ENCODE measurements at regions not wholly inside any gene's neighbourhood (a gene's known extent, or its start where the extent isn't known, plus 50 kb on each side); places are given as distances from the start of the nearest gene placed in this dataset.

DNA sequence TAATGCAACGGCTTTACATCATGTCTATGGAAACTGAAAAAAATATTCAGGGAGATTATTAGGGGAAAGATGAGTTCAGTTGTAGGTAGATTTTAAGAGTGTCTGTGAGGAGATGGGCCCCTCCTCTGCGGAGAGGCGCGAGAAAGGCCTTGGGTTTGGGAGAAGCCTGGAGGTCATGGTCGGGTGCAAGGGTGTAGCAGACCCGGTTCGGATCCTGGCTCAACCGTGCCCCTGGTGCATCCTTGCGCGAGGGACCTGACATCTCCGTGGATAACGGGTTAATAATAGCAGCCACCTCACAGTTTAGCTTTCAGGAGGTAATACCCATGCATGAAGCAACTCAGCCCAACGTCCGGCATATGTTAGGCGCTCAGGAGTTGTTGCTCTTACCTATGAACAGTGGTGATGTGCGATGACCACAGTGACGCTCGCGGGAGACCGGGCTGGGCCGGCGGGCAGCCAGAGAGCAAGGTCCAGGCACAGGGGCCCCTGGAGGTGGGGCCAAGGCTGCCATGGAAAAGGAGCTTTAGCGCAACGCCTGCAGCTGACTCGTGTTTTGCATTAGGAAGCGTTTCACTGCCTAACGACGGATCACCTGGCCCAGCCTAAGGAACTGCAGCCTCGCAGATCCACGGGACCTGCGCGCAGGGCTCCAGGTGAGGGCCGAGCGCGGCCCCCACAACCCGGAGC lies 146.4 kb upstream of the ARID1B start:
- no peaks in the 10 kb centered on the region for H3K27me3 ChIP-seq
- H3K36me3 ChIP-seq, result no peaks in the 10 kb centered on the region
- H3K4me3 ChIP-seq, result no peak overlapping the region
- no peak for TF ChIP-seq POLR2A (IDR thresholded peaks at IDR 0.05)
- TF ChIP-seq, protein P1, sequence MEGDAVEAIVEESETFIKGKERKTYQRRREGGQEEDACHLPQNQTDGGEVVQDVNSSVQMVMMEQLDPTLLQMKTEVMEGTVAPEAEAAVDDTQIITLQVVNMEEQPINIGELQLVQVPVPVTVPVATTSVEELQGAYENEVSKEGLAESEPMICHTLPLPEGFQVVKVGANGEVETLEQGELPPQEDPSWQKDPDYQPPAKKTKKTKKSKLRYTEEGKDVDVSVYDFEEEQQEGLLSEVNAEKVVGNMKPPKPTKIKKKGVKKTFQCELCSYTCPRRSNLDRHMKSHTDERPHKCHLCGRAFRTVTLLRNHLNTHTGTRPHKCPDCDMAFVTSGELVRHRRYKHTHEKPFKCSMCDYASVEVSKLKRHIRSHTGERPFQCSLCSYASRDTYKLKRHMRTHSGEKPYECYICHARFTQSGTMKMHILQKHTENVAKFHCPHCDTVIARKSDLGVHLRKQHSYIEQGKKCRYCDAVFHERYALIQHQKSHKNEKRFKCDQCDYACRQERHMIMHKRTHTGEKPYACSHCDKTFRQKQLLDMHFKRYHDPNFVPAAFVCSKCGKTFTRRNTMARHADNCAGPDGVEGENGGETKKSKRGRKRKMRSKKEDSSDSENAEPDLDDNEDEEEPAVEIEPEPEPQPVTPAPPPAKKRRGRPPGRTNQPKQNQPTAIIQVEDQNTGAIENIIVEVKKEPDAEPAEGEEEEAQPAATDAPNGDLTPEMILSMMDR (IDR thresholded peaks at IDR 0.05), result no peak
- no peak for TF ChIP-seq EP300 (IDR thresholded peaks at IDR 0.05)
- DNase-seq, result no peak
- no peaks in the 10 kb centered on the region for H3K9me3 ChIP-seq
- WGBS, 3 donors, result 93 to 95% (median 94%) methylated on average over 36 of the region's 36 CpGs
- H3K4me1 ChIP-seq (ENCODE audit: insufficient read depth), result no peaks in the 10 kb centered on the region
- intact Hi-C loops (cut with DNase I), result loop anchor here in 1 of 4 donors (5.0 kb wide), 1 partner anchor 1773 kb away; no protein-coding TSS in a partner anchor
- H3K27ac ChIP-seq, result no peak overlapping the region

GRCh38 chr6:156628805-156629204 lies 148.4 kb upstream of the ARID1B start:
- Histone ChIP-seq H3K9me3 (no peaks in the 10 kb centered on the region), H3K4me3 (no peak overlapping the region), H3K27ac (no peak overlapping the region), H3K27me3 (no peaks in the 10 kb centered on the region), H3K36me3 (no peaks in the 10 kb centered on the region), H3K4me1 (ENCODE audit: insufficient read depth) (no peaks in the 10 kb centered on the region)
- no peak for DNase-seq
- TF ChIP-seq, protein P1 (IDR thresholded peaks at IDR 0.05), result no peak
- TF ChIP-seq POLR2A (IDR thresholded peaks at IDR 0.05) (no peak), EP300 (IDR thresholded peaks at IDR 0.05) (no peak)
- intact Hi-C loops (cut with DNase I), result no loop called here
- WGBS, 3 donors, result 66 to 80% (median 66%) methylated on average over 3 of the region's 3 CpGs

DNA sequence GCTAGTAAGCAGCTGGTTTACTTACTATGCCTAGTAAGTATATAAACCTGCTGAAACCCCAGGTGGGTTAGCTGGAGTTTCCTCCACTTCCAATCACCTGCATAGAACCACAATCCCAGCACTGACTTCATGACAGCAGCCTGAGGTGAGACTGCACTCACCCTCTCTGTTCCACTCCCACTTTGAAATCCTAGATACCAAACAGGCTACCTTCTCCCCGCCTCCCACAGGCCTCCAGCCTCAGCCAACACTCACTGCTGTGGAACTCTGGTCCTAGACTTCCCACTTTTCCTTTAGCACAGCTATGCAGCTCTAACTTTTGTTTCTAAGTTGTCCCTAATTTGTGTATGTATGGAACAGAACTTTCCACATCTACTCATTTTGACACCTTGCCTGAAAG lies 149.7 kb upstream of the ARID1B start:
- DNase-seq, result no peak
- Histone ChIP-seq H3K4me1 (ENCODE audit: insufficient read depth) (no peaks in the 10 kb centered on the region), H3K36me3 (no peaks in the 10 kb centered on the region), H3K9me3 (no peaks in the 10 kb centered on the region), H3K27me3 (no peaks in the 10 kb centered on the region), H3K27ac (no peak overlapping the region), H3K4me3 (no peak overlapping the region)
- WGBS, 3 donors, result 82 to 86% (median 83%) methylated on average over 1 of the region's 1 CpG
- intact Hi-C loops (cut with DNase I), result no loop called here
- no peak for TF ChIP-seq POLR2A (IDR thresholded peaks at IDR 0.05)
- TF ChIP-seq, protein P1 (IDR thresholded peaks at IDR 0.05), result no peak
- no peak for TF ChIP-seq EP300 (IDR thresholded peaks at IDR 0.05)

DNA sequence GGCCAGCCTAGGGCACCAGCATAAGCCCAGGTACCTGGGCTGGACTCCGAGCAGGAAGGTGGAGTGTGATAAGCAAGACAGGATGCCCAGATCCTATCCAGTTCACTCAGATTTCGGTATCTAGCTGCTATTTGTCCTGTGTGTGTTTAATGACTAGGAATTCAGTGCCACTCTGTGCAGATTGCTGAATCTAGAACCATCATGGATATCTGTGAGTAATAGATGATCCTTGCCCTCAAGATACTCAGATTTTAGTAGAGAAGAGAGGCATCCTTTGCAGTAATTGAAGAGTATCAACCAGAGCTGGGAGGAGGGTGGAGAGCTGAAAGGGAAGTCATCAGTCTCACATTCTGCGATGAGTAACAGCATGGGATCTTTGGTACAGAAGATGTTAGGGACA lies 155.0 kb upstream of the ARID1B start:
- Histone ChIP-seq H3K4me3 (no peak overlapping the region), H3K36me3 (no peaks in the 10 kb centered on the region), H3K27me3 (no peaks in the 10 kb centered on the region), H3K9me3 (no peaks in the 10 kb centered on the region), H3K4me1 (ENCODE audit: insufficient read depth) (peaks cover 4% of the 10 kb centered on the region), H3K27ac (no peak overlapping the region)
- no peak for TF ChIP-seq EP300 (IDR thresholded peaks at IDR 0.05)
- intact Hi-C loops (cut with DNase I), result no loop called here
- no peak for DNase-seq
- 66 to 87% (median 87%) methylated on average over 3 of the region's 3 CpGs for WGBS, 3 donors

DNA sequence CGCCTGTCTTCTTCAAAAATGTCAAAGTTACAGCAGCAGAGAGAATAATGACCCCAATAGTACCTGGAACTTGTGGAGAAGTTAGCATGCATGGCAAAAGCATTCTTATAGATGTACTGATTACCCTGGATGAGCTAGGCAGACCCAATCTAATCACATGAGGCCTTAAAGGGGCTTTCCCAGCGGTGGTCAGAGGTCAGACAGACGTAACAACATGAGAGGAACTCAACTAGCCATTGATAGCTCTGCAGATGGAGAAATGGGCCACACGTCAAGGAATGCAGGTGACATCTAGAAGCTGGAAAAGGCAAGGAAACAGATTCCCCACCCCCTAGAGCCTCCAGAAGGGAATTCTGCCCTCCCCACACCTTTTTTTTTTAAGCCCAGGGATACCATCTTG lies 156.8 kb upstream of the ARID1B start:
- no peak for TF ChIP-seq POLR2A (IDR thresholded peaks at IDR 0.05)
- TF ChIP-seq EP300 (IDR thresholded peaks at IDR 0.05), result no peak
- TF ChIP-seq, protein P1 (IDR thresholded peaks at IDR 0.05), result no peak
- Histone ChIP-seq H3K36me3 (no peaks in the 10 kb centered on the region), H3K27me3 (no peaks in the 10 kb centered on the region), H3K4me1 (ENCODE audit: insufficient read depth) (peaks cover 4% of the 10 kb centered on the region), H3K27ac (no peak overlapping the region), H3K4me3 (no peak overlapping the region), H3K9me3 (no peaks in the 10 kb centered on the region)
- WGBS, 3 donors, result 92 to 97% (median 94%) methylated on average over 4 of the region's 4 CpGs
- no peak for DNase-seq
- intact Hi-C loops (cut with DNase I), result no loop called here
